ENCODE measurements at regions not wholly inside any gene's neighbourhood (a gene's known extent, or its start where the extent isn't known, plus 50 kb on each side); places are given as distances from the start of the nearest gene placed in this dataset.

GRCh38 chr20:7758406-7758805 lies 181.9 kb downstream of the HAO1 start:
- TF ChIP-seq REST (IDR thresholded peaks at IDR 0.05; ENCODE audit: unreplicated experiment) (no peak), ZNF114 (CRISPR knock-in tag; IDR thresholded peaks at IDR 0.05) (no peak), STAT1 (IDR thresholded peaks at IDR 0.05; ENCODE audit: unreplicated experiment) (no peak), JUNB (IDR thresholded peaks at IDR 0.05; ENCODE audit: unreplicated experiment) (no peak), EZH2phosphoT487 (IDR thresholded peaks at IDR 0.05; ENCODE audit: unreplicated experiment) (no peak), ETS1 (IDR thresholded peaks at IDR 0.05) (no peak), CREB1 (CRISPR knock-in tag; IDR thresholded peaks at IDR 0.05; ENCODE audit: low read depth) (no peak), CTCF (conservative IDR thresholded peaks at IDR 0.05; ENCODE audit: low read depth in 2 of 2) (no peak), ZNF462 (CRISPR knock-in tag; IDR thresholded peaks at IDR 0.05) (no peak), NANOG (IDR thresholded peaks at IDR 0.05; ENCODE audit: borderline replicate concordance) (no peak), EZH2 (IDR thresholded peaks at IDR 0.05; ENCODE audit: low read depth, unreplicated experiment) (no peak), POLR2AphosphoS5 (IDR thresholded peaks at IDR 0.05; ENCODE audit: low read depth) (no peak)
- H3K27ac ChIP-seq (ENCODE audit: low read depth), result no peak overlapping the region
- Mint-ChIP-seq H3K27ac (no peak overlapping the region), H3K4me3 (no peak overlapping the region), H3K27me3 (ENCODE audit: insufficient read depth, low read depth, poor library complexity) (no peaks in the 10 kb centered on the region), H3K9me3 (no peaks in the 10 kb centered on the region), H3K36me3 (ENCODE audit: low read depth) (no peaks in the 10 kb centered on the region), H3K4me1 (no peaks in the 10 kb centered on the region)
- no peaks in the 10 kb centered on the region for H3K27me3 ChIP-seq (ENCODE audit: insufficient read depth)
- no peaks in the 10 kb centered on the region for H3K4me1 ChIP-seq (ENCODE audit: insufficient read depth)
- H3K9me2 ChIP-seq (ENCODE audit: insufficient read depth), result no peaks in the 10 kb centered on the region; the same call in 1 of the 2 replicates
- no peaks in the 10 kb centered on the region for H3K36me3 ChIP-seq (ENCODE audit: insufficient read depth)
- ATAC-seq (no peak), DNase-seq (ENCODE audit: low spot score) (no peak)
- no peak overlapping the region for H3K4me2 ChIP-seq
- H4K20me1 ChIP-seq (replicated peaks; ENCODE audit: insufficient read depth), result no peaks in the 10 kb centered on the region
- no peaks in the 10 kb centered on the region for H3K79me2 ChIP-seq (replicated peaks; ENCODE audit: insufficient read depth)
- H3K4me3 ChIP-seq, result no peak overlapping the region
- H2AFZ ChIP-seq, result no peak overlapping the region
- no peaks in the 10 kb centered on the region for H3F3A ChIP-seq (replicated peaks; ENCODE audit: low read depth)

Data from GM23338 (cell line).